Inferior parietal cortex (tissue), 1 donor: ENCODE measurements at regions not wholly inside any gene's neighbourhood (a gene's known extent, or its start where the extent isn't known, plus 50 kb on each side); places are given as distances from the start of the nearest gene placed in this dataset.

ENCODE experiments used
- DNase-seq: peaks from one replicate; pipeline ENCODE4 v3.0.0-alpha.2; 2016; ENCODE audit errors: extremely low spot score

DNA sequence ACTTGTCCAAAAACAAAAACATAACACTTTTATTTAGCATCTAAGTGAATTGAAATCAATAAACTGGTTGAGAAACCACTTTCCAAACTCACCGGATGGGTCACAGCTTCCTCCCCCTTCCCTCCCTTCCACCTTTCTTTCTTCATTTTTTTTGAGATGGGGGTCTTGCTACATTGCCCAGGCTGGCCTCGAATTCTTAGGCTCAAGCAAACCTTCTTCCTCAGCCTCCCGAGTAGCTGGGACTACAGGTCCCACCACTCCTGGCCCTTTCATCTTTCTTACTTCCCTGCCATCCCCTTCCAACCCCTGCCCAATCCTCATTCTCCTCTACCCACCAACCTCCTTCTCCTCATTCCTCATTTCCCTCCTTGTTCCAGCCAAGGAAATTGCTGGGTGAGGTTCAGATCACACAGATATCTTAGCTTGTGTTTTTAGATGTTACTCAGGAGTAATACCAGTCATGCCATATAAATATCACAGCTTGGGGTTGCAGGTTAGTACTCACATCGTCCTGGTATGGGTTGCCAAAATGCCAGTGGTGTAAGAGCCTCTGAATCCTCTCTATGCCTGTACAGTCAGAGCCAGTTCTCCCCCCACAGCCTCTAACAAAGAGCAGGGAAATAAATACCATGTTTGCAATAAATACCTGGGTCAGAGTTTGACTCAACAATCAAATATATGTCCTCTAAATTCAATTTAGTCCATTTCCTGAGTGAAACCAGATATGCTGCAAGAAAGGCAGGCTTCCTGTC lies 132.7 kb upstream of the NDUFV2 start:
- DNase-seq, result no peak

DNA sequence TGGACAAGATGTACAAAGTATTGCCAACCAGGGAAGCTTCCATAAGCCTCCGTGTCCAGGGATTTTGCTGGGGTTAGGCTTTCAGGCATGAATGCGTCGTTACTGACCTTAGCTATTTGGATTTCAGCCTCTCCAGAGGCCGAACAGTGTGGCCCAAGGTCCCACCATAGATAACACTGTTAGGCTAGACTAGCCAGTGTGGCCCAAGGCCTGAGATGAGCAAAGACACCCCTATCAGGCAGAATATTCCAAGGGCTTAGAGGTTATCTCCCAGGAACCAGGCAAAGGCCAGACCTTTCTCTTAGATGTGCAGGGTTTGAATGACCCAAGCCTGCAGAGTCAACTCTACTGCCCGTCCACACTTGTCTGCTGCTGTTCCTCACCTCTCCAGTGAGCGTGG lies 131.7 kb upstream of the NDUFV2 start:
- no peak for DNase-seq

DNA sequence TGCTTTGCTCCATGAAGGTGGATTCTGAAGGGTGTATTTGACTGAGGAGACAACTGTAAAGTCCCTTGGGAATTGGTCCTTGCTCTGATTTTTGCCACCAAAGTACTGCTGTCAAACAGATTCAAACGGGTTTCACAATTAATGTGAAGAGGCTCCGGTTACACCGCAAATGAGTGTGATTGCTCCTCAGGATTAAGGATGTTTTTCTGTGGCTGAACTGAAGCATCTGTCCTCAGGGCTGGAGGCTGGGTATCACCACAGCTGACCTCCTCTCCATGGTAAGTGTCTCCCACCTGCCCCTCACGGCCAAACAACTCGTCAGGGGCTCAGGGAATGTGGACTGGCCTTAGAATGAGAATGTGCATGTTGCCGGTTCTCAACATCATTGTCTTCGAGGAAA lies 130.4 kb upstream of the NDUFV2 start:
- DNase-seq, result no peak

DNA sequence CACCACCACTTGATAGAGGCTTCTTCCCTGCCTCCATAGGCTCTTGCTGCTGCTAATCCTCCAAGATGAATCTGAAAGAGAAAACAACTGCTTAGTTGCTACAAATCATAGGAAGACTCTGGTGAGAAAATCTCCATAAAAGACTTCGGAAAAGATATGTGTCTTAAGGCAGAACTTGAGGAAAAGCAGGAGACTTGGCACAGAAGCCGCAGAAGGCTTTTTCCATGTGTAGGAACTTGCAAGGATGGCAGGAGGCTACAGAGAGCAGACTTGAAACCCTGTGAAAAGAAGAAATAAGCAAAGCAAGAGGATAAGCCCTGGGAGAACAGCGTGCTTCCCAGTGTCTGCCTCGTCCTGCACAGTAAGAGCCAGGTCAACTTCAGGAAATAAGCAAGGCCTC lies 128.2 kb upstream of the NDUFV2 start:
- no peak for DNase-seq

DNA sequence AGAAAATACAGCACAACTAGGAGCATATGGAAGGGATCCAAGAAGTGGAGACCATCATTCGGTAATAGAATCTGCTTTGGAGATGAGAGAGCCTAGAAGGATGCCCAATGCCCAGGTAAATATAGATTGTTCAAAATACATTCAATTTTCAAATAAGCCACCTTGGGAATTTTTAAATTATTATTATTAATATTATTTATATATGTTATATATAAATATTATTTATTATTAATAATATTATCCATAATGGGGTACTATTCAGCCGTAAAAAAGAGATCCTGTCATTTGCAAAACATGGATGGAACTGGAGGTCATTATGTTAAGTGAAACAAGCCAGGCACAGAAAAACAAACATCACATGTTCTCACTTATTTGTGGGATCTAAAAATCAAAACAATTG lies 127.8 kb upstream of the NDUFV2 start:
- no peak for DNase-seq

DNA sequence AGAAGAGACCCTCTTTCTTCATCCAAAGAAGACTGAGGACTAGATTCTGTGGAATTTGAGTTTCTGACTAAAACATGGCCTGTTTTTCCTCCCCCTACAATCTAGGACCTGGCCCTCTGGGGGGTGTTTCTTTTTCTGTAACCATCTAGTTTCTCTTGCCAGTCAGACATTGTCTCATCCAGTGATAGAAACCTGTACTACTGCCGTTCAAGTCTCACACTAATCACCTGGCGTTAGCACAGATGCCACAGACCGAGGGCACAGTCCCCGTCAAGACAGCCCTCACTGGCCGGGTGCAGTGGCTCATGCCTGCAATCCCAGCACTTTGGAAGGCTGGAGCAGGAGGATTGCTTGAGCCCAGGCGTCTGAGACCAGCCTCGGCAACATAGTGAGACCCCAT lies 126.9 kb upstream of the NDUFV2 start:
- DNase-seq, result no peak

DNA sequence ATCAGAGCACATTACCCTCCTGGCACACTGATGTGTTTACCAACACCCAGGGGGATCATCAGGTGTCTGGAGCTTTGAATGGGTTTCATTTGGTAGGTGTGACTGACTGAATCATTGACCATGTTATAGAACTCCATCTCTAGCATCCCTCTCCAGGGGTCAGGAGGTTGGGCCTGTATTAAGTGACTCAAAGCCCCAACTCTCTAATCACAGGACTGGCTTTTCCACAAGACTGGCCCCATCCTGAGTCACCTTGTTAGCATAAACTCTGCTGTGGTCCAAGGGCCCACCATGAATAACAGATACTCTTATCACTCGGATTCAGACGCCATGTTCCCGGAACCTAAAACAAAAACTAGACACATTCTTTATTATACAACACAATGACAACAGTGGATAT lies 125.9 kb upstream of the NDUFV2 start:
- no peak for DNase-seq

DNA sequence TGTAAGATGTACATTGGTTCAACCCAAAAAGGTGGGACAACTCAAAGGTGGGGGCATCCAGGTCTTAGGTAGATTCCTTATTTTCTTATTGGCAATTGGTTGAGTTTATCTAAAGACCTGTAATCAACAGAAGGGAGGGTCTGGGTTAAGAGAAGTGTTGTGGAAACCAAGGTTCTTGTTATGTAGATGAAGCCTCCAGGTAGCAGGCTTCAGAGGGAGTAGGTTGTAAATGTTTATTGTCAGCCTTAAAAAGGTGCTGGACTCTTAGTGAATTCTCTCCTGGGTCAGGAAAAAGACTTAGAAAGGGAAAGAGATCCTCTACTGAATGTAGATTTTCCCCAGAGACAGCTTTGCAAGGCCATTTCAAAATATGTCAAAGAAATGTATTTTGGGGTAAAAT lies 125.3 kb upstream of the NDUFV2 start:
- no peak for DNase-seq

DNA sequence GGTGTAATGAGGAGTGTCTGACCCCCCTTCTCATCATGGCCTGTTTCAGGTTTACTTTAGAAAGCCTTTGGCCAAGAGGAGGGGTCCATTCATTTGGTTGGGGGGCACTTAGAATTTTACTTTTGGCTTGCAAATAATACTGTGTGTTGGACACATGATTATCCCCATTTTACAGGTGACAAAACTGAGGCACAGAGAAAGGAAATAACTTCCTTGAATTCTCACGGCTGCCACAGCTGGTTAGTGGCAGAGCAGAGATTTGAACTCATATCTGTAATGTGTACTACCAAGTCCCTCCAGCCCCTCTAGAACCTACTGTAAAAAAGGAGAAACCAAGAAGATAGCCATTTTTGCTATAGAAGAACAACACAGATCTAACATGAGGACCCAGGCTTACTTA lies 124.8 kb upstream of the NDUFV2 start:
- no peak for DNase-seq

DNA sequence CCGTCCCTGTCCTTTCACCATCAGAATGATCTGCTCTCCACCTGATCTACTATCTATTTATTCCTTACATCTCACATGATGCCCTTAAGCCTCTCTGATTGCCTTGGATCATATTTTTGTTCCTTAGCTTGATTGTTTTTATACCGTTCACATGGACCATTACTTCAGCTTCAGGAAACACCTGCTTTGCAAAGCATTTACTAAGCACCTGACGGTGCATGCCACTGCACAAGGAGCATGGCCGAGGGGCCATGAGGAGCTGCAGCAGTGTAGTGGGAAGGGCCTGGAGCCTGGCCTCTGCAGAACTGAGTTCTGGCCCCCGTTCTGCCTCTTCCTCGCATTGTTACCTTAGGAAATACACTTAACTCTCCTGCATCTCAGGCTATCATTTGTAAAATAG lies 124.1 kb upstream of the NDUFV2 start:
- no peak for DNase-seq

DNA sequence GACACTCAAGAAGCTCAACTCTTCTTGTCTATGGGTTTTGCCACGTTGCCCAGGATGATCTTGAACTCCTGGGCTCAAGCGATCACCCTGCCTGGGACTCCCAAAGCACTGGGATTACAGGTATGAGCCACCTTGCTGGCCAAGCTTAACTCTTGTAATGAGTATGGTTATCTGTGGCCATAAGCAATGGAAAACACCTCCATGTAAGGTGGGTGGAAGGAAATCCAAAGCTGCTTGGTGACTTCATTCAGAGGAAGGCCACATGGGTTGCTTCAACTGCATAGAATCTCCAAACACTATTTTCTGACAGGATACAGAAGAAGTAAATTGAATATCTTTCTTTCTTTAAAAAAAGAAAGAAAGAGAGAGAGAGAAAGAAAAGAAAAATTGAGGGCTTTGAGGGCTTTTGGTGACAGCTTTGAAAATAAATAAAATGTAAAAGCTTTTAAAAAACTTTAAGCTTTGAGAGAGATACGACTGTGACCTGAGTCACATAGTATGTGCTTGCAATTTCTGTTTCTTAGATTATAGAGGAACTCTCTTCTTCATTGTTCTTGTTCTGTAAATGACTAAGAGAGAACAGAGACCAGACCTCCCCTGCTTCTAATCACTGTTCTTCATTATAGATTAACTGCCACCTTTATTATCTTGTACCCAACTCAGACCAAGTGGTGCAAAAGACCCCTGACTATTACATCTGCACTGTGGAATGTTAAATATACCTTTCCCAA lies 123.1 kb upstream of the NDUFV2 start:
- no peak for DNase-seq

DNA sequence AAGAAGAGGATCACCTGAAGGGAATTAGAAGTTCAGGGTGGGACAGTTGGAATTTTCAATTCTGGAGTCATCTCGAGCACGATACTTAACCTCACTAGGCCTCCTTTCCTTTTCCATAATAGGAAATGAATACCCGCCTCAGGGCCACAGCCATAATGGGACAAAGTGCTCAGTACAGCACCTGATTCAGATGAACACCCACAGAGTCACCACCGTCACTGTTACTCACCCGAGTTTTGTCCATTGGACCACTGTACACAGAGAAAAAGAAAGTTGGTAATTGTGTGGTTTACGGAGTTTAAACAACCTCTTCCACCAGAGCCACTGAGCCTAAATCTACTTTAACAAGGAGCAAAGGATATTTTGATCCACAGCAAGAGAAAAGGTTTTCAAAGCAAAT lies 122.0 kb upstream of the NDUFV2 start:
- DNase-seq, result no peak

DNA sequence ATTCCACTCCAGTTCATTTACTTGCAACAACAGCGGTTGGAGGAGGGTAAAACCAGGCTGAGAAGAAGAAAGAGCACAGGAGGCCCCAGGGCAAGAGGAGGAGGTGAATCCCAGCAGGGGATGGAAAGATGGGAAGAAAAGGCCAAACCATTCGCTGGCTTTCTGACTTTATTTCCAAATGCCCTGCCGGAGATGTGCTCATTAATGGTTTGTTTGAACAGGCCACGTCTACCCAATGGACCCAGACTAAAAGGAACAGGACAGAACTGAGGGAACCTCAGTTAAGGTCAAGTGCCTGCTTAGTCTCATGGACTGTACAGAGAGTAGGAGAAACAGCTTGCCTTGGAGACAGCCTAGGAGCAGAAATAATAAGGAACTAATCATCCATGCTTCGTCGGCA lies 121.6 kb upstream of the NDUFV2 start:
- DNase-seq, result no peak

DNA sequence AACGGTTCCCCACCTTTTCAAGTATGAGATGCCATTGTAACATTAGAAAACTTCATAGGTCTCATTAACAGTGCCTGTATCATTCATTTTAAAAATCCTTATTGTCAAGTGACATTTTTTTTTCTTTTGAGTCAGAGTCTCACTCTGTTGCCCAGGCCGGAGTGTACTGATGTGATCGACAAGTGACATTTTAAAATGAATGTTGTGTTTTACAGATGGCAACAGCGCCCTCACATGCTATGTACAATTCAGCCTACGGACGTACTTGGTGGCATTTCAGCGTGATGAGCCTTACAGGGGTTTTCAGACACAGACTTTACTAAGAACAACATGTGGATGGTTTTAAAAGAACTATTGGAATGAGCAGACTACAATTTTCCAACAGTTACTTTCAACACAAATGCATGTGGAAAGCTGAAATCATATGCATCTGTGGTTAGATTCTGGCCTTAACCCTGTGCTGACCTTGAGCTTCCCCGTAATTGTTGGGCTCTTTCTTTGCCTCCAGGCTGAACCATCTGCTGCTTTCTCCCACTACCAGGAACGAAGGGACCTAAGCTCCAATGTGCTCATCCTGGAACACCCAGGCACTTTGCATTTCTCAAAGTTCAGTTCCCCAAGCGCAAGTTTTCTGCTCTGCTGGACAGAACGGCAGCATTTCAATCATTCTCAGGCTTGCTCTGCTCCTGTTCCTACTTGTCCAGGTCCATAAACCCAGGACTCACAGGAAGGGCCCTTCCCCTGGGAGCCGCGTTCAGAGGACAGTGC lies 119.9 kb upstream of the NDUFV2 start:
- peak; percentile 47 for DNase-seq

DNA sequence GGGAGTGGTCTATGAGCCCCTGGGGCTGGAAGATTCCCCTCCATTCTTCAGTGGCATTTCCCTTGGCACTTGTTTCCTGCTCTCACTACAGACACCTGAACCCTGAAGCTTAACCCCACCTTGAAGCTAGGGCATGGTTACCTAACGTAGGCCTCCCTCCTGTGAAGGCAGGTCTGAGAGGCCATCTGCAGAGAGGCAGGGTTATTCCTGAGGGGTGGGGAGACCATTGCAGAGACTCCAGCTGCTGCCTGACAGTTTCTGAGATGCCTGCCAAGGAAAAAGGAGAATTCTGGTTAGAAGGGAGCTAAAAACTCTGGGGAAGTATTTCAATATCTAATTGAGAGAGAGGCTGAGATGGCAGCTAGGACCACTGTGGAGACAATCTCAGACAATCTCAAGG lies 119.3 kb upstream of the NDUFV2 start:
- DNase-seq, result no peak

DNA sequence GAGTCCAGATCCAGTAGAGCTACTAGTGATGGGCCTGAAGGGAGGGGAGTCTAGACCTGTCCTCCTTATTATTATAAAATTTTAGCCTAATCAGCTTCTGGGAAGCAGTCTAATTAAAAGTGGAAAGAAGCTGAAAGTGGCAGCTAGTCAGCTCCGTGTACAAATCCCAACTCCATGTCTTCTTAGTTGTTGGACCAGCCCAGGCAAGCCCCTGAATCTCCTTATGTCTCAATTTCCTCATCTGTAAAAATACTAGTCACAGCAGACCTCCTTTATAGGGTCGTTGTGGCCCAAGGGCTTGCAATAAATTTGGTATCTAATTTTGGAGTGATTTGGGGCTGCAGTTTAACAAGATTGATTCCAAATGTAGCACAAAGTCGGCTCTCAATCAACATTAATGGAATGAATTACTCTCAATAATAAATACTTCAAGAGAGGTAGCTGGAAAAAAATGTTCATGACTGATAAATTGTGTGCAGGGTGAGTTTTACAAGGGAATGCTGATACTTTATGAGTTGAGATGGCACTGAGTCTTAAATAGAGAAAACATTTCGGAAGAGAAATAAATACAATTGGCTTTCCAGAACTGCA lies 118.3 kb upstream of the NDUFV2 start:
- DNase-seq, result no peak

DNA sequence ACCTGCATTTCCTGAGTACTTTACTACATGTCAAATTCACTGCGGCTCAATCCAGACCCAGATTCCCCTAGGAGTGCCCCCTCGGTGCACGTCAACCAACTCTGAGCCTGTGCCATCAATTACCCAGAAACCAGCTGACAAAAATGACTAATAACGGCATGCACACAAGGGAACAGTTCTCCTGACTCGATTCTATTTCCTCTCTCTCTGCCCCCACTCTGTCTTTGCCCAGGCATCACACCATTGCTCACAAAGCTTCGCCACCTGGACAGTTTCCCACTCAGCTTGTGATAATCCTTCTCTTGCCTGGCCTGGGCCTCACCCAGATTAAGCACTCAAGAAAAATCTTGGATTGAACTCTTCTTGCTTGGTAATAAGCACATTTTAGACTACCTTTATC lies 115.3 kb upstream of the NDUFV2 start:
- peak; percentile 21 for DNase-seq

DNA sequence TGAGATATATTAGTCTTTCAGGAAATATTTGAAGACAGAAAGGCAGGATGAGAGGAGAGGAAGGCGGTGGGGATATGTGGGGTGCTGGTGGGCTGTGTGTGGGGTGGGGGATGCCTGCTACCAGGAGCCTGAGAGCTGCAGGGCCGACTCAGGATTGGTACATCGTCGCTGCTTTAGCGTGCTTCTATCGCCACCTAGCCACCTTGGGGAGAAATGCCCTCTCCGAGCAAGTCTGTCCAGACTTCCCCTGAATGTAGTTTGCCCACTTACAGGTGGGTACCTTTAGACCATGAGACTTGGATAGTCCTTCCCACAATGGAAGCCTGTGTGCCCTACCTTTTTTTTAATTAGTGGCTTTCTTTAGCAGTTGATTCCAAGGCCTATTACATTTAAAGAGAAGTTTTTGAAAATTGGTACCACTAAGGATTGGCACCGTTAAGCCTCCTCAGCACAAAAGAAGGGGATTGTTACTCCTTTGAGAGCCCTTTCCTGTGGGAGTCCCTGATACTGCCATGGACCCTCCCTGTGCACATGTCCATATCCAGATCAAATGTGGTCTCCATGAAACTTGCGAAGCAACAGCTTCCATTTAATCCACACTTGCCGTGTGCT lies 114.1 kb upstream of the NDUFV2 start:
- peak; percentile 77 for DNase-seq

DNA sequence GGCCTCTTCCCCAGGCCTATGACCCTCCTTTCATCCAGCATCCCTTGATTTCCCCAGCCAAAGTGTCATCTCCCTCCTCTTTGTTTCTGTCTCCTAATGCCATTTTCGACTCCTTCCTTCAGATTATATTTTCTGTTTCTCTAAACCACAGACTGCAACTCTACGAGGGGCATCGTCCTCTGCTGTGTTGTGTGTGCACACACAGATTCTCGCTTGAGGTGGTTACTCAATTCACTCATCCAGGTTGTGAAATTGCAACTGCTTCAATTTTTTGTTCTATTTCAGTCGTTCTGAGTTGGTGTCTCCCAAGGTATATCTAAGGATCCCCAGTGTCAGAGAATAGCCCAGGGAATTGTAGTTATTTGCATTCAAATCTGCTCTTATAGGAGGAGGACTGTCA lies 113.5 kb upstream of the NDUFV2 start:
- no peak for DNase-seq

DNA sequence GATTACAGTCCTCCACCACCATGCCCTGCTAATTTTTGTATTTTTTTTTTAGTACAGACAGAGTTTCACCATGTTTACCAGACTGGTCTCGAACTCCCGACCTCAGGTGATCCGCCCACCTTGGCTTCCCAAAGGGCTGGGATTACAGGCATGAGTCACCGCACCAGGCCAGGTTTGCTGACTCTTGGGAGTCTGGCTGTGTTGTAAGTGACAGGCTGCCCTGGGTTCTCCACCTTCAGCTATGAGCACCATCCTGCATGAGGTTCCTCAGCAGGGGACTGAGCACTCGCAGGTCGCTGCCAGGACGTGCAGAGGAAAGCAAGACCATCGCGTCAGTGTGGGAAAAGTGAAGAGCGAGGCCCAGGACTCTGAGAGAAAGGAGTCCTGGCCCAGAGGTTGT lies 112.6 kb upstream of the NDUFV2 start:
- DNase-seq, result no peak

DNA sequence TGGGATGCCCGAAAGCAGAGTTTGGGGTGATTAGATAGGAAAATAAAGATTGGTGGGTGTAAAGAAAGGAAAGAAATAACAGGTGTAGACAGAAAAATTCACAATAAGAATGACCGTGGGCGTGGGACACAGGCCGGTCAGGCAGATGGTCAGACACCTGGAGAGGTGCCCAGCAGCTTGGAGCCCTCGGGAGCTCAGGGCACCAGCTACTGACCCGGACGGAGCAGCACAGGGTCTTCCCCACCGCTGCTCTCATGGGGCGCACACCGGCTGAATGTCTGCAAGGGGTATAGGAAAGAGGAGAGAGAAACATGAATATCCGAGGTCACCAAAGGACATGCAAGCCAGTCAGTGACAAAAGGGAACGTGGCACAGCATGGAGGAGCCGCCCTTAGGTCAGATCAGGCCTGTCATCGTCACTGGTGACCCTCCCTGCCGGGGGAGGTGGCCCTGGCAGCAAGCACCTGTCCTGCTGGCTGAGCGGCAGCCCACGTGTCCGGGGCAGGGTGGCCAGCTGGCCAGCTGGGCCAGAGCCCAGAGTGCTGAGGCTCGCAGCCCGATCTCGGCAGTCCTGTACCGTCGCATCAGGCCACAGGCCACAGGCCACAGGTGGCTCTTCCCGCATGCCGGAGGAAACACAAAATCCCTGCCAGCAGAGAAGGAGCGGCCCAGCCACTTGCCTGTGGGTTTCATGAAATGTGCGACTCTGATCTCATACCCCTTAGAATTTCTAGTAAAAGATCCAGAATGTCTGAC lies 112.0 kb upstream of the NDUFV2 start:
- no peak for DNase-seq
